OCI-LY3 (cell line): ENCODE measurements at regions not wholly inside any gene's neighbourhood (a gene's known extent, or its start where the extent isn't known, plus 50 kb on each side); places are given as distances from the start of the nearest gene placed in this dataset.

Experiments
- EZH2phosphoT487 ChIP-seq: fragments of 200-600 bp; shearing (Covaris generic); IDR thresholded peaks from 2 replicates; pipeline ENCODE4 v1.6.1; 2018; ENCODE audit warnings: antibody characterized with exemption, mixed run types, low read depth
- TF ChIP-seq, protein P1 (sequence below): fragments of 200-600, 300-600 bp; sonication (generic); IDR thresholded peaks from 2 replicates; pipeline ENCODE4 v1.5.1; 2014; ENCODE audit warnings: antibody characterized with exemption, low read length, low read depth

DNA sequence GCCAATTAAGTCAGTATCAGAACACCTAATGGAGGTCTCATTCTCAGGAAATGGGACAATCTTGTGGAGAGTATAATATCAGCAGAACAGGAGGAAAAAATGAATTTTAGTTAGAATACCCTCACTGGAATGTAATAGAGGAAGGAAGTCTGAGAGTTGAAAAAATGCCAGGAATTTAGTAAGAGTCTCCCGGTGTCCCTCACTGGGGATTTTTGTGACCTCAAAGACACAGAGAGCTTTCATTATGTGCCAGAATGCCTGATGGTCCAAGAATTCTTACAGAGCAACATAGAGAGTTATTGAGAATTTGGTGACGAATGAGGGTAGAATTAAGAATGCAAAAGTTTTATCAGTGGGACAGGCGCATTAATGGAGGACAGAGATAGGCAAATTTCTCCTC is 443.5 kb upstream of the B3GALT2 start:
- TF ChIP-seq, protein P1, sequence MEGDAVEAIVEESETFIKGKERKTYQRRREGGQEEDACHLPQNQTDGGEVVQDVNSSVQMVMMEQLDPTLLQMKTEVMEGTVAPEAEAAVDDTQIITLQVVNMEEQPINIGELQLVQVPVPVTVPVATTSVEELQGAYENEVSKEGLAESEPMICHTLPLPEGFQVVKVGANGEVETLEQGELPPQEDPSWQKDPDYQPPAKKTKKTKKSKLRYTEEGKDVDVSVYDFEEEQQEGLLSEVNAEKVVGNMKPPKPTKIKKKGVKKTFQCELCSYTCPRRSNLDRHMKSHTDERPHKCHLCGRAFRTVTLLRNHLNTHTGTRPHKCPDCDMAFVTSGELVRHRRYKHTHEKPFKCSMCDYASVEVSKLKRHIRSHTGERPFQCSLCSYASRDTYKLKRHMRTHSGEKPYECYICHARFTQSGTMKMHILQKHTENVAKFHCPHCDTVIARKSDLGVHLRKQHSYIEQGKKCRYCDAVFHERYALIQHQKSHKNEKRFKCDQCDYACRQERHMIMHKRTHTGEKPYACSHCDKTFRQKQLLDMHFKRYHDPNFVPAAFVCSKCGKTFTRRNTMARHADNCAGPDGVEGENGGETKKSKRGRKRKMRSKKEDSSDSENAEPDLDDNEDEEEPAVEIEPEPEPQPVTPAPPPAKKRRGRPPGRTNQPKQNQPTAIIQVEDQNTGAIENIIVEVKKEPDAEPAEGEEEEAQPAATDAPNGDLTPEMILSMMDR = no peak
- no peak for TF ChIP-seq EZH2phosphoT487
